Mucosa of gallbladder (tissue), 1 donor: ENCODE measurements at regions not wholly inside any gene's neighbourhood (a gene's known extent, or its start where the extent isn't known, plus 50 kb on each side); places are given as distances from the start of the nearest gene placed in this dataset.

Source experiments
- DNase-seq: peaks from one replicate; pipeline ENCODE4 v3.0.0-alpha.2; 2020; ENCODE audit warnings: low spot score
- donor health status: DM: no; HTN: no; CAD: no.

- DNase-seq: no peak
These were observed 518.5 kb downstream of the CD83 start for GRCh38 chr6:14635934-14636591.

DNA sequence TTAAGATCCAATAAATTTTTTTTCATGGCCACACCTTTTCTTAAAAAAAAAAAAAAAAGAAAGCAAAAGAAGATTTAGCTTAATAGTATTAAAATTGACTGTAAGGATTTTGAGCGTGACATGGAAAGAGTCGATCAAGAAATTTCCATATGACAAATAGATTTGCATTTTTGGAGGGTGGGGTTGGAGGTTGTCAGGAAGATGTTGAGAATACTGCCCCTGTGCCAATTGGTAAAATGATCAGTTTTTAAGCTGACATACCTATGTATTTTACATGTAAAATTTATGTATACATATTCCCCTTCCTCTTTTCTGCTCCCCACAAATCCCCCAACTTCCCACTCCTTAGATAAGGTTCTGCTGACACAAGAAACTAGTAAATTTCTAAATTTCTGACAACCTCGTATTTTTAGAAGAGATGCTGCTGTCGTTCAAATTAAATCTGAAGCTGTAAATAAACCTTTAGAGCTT is 520.9 kb downstream of the CD83 start:
- DNase-seq: no peak

DNA sequence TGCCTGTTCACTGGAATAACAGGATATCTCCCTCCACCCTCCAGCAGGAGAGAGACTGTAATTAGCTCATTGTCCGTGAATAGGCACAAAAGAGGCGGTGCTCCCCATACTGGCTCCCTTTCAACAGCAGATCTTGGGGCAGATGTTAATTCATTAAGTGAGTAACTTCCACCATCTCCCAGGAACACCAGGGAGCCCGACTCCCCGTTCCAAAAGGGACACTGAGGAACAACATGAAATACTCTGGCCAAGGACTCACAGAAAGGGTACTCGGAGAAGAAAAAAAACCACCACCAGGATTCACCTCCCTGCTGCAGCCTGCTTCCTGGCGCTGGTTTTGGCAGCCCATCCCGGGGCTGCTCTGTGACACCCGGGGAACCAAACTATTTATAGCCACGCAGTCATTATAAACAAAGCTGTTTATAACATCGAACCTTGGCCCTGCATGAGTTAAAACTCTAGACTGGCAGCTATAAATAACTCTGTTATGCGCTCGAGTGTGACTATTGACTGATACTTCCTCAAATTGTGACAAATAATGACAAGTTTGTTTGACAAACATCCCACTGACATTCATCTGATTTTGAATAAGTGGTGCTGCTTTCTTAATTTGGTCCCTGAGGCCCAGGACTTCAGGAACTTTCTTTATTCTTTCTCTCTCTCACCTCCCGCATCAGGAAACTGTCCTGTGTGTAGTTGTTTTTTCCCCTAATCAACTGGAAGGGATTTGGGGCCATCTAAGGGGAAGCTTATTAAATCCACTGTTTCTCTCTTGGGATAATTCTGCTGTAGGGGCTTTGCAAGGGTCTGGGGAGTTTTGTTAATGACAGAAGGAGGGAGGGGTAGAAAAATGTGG is 521.6 kb downstream of the CD83 start:
- DNase-seq: no peak

DNA sequence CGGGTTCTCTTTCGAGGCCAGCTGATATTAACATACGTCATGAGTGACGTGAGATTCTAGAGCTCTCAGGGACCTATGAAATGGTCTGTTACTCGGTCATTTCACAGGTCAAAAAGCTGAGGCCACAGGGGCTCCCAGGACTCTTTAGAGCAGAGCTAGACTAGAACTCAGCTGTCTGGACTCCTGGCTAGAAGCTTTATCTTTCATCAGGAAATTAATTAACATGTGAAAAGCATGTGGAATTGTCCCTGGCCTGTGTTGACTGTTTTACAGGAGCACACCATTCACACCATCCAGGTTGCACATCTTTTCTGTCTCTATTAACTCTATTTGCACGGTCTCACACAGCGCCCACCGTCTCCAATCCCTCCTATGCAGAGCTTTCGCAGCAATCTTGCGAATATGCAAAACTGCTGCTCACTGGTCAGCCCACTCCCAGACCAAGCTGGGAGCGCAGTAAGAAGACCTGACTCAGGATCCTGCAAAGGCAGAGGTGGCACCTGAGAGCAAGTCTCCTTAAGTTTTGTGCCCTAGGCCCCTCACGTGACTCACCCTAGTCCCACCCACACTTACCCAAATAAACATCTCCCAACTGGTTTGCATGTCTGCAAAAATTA is 522.5 kb downstream of the CD83 start:
- DNase-seq: no peak

- DNase-seq: no peak
These were observed 523.1 kb downstream of the CD83 start for GRCh38 chr6:14640631-14641030.

DNA sequence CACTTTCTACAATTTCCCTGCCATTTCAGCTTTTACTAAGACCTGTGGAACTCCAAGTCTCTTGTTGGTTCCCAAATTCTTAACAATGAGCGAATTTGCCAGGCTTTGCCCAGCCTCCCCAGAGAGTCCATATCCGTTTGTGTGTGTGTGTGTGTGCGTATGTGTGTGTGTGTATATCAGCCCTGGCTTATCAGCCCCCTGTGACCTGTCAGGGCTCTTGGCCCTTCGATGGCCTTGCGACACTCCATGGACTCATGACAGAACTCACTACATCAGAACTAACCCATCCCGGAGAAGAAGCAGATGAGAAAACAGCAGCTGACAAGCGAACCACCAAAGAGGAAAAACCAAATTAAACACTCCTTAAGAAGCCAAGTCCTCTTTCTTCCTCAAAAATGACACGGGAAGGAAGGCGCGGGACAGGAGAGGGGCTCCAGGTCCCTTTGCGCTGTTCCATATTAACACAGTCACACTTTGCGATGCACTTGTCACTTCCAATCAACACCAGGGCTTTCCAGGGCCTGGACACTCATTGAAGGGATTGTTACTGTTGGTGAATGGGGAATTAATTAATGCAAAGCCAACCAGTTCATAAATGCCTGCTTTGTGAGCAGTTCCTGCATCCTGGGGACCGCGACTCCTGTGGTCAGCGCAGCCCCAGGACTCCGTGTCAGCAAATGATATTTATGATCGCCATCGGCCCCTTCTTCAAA is 524.0 kb downstream of the CD83 start:
- no peak for DNase-seq

GRCh38 chr6:14642136-14642505 is 524.5 kb downstream of the CD83 start:
- DNase-seq: no peak

- DNase-seq: no peak
These were observed 525.3 kb downstream of the CD83 start for GRCh38 chr6:14642842-14643241.

- no peak for DNase-seq
These were observed 526.8 kb downstream of the CD83 start for GRCh38 chr6:14644381-14644780.

GRCh38 chr6:14645221-14645620 is 527.6 kb downstream of the CD83 start:
- DNase-seq: no peak

- DNase-seq: no peak
These were observed 528.3 kb downstream of the CD83 start for GRCh38 chr6:14645841-14646240.

DNA sequence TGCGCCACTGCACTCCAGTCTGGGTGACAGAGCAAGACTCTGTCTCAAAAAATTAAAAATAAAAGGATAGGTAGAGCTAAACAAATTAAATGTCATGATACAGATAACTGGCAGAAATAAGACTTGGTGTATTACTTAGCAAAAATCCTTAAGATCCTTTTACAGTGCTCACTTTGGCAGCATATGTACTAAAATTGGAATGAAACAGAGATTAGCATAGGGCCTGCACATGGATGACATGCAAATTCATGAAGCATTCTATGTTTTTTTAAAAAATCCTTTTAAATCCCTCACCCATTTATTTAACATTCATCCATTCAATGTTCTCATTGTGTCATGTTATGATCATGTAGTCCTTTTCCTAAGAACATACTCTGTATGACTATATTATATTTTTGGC is 528.8 kb downstream of the CD83 start:
- DNase-seq: no peak

GRCh38 chr6:14647357-14647756 is 529.8 kb downstream of the CD83 start:
- DNase-seq: no peak

GRCh38 chr6:14652536-14652935 is 535.0 kb downstream of the CD83 start:
- no peak for DNase-seq

- DNase-seq: no peak
These were observed 537.9 kb downstream of the CD83 start for GRCh38 chr6:14655201-14656061.

- no peak for DNase-seq
These were observed 538.5 kb downstream of the CD83 start for GRCh38 chr6:14656078-14656521.

DNA sequence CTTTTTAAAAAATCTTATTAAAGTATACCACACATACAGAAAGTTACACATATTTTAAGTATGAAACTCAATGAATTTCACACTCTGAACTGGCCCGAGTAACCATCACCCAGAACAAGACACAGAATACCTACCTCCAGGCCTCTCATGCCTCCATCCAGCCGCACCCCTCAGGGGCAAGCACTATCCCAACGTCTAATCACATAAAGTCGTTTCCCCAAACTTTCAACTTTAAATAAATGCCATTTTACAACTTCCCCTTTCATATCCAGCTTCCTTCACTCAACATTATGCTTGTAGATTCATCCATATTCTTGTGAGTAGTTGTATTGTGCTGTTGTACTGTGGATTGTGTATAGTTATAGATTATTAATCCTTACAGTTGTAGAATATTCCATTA is 539.1 kb downstream of the CD83 start:
- no peak for DNase-seq

- DNase-seq: no peak
These were observed 540.5 kb downstream of the CD83 start for GRCh38 chr6:14658030-14658429.

GRCh38 chr6:14658886-14659561 is 541.5 kb downstream of the CD83 start:
- DNase-seq: no peak

GRCh38 chr6:14659841-14660240 is 542.3 kb downstream of the CD83 start:
- DNase-seq: no peak
